ENCODE measurements at regions not wholly inside any gene's neighbourhood (a gene's known extent, or its start where the extent isn't known, plus 50 kb on each side); places are given as distances from the start of the nearest gene placed in this dataset.
A peak's percentile ranks its signal among the peaks of the same experiment; 100 is the strongest.

DNA sequence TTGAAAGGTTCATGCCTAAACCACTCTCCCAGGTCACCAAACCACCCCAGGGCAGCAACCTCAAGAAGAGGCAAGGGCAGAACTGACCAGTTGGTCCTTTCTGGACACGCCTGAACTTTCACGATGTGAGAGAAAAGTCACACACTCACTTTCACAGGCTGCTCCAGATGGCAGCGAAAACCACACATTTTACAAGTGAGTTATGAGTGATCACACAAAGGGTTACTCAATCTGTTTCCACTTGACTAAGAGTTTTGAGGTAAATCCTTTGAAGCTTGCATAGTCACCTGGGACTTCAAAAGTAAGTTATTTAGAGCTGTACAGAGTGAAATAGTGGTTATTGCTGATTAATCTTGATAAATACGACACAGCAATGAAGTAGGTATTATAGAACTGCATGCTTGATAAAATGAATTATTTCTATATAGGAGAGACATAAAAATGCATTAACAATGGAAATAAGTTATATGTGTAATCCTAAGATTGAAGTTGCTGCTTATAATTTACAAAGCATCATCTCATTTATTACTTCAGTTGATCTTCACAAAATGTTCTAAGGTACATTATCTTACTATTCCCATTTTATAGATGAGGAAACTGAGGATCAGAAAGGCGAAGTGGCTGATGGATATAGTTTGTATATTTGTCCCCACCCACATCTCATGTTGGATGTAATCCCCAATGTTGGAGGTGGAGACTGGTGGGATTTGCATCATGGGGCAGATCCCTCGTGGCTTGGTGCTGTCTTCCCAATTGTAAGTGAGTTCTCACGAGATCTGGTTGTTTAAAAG lies 103.0 kb upstream of the KLF3 start:
- DNase-seq (ENCODE audit: low spot score) = no peak

DNA sequence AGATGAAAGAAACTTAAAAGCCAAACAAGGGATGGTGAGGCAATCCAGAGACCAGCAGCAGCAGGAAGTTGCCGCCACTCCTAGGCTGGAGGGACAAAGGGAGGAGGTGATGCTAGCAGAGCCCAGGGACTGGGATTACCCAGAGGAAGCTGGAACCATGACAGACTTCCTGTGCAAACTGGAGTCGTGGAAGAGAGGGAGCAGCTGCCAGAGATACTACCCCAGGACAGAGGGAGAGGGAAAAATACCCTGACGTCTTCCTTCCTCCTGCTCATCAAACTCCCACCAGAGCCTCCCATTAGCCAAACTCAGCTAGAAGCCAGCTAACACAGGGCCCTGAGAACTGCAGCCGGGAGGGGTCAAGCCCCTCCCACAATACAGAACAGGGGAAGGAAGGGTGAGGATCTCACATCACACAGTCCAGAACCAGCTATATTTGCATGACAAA lies 101.2 kb upstream of the KLF3 start:
- intact Hi-C loops (cut with DNase I) = no loop called here
- DNase-seq (ENCODE audit: low spot score) = peak; percentile 83

More for the DNA sequence above, 103.0 kb upstream of the KLF3 start:
- intact Hi-C loops (cut with DNase I) = no loop called here

DNA sequence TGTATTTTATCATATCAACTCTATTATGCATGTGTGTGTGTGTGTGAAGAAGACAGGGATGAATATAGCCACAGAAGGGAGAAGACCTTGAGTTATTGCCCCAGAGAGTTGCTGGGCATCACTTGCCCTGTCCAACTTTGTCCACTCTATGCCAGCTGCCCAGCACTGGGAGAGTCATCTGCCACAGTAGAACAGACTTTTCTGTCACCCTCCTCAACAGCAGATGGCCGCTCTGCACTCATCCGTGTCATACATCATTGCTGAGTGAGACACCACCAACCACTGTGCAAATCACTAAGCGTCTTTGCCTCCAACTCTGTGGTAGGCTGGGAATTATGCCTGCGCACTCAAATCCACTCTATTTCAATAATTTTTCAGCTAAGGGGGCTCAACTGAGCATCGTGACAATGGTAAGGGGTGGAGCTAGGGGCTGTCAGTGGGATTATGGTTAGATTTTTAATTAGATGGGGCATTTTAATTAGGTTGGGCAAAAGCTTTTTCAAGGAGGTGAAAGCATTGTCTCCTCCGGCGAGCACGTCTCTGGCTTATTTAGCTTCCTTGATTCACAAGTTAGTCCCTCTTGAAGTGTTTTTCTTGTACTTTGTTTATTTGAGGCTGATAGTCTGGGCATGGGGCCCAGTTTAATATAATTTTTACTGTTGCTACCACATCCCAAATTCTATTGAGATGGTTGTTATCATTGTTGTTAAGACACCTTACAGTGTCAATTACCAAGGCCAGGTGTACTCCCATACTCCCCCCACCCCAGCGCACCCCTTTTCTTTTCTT lies 100.1 kb upstream of the KLF3 start:
- no peak for DNase-seq (ENCODE audit: low spot score)
- intact Hi-C loops (cut with DNase I) = no loop called here

DNA sequence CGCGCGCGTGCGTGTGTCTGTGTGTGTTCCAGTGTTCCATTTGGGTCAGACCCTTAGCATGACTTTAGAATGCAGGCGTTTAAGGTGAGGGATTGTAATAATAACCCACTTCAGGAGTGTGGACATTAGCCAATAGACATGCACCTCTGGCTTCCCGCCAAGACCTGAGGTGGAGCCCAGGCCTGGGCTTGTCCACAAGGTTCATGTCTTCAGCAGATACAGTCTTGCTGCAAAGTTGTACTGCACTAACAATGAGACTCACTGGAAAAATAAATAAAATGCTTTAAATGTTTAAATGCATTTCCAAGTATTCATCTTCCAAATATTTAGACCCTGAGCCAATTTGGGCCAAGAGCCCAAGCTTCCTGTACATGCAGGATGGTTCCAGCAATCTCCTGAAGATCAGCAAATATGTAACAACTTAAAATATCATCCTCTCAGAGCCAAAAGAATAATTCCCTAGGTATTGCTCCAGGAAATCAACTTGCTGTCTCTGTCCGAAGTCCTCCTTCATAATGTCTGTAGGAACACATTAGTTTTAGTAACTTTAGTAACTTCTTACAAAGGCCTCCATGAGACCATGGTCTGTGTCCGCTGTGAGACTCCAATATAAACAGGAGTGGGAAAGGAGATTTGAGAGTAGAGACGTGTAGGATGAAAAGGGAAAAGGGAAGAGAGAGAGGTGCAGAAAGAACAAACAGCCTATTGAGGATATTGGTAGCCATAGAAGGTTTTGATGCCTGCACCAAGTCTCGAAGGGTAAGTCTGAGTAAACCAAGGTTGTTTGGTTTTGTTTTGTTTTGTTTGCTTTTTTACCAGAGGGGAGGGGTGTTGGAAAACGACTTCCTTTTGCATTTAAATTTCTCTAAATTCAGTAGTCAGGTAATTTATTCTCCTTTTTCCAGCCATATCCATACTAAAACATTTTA lies 98.5 kb upstream of the KLF3 start:
- no peak for DNase-seq (ENCODE audit: low spot score)
- intact Hi-C loops (cut with DNase I) = no loop called here

DNA sequence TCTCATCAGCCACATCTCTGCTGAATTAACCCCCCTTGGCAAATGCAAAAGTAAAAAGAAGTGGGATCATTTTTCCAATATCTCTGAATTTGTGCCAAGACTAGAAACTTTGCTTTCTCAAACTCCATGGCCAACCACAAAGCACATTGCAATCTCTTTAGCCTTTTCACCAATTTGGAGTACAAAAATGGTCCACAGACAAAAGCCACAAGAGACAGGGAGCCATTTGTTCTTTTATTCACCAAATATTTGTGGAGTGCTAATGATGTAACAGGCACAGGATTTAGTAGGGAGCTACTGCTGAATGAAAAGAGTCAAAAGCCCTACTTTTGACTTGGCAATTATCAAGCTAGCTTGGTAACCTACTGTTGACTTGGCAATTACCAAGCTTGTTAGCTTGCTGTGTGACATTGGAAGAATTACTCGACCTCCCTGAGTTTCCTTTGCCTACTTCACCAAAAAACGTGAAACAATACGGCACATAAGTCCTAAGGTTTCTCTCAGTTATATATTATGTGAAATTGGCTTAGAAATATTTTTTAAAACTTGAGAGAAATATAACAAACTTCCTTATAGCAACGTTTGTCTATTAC lies 97.1 kb upstream of the KLF3 start:
- intact Hi-C loops (cut with DNase I) = no loop called here
- no peak for DNase-seq (ENCODE audit: low spot score)

DNA sequence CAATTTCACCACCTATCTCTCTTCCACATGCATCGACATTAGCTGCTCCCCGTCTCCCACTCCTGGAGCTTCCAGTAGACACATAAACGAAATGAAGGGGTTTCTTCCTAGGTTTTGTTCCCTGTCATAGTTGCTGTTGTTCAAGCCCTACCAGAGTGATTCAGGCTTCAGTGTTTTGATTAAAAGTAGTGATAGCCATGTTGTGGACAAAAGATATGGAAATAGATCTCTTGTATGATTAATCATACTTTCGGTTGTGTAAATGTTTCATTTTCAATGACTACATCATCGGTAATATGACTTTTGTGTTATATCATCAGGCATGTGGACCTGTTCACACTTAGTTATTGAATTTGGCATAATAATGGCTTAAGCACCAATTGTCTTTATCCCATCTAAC lies 96.5 kb upstream of the KLF3 start:
- intact Hi-C loops (cut with DNase I) = no loop called here
- DNase-seq (ENCODE audit: low spot score) = no peak

DNA sequence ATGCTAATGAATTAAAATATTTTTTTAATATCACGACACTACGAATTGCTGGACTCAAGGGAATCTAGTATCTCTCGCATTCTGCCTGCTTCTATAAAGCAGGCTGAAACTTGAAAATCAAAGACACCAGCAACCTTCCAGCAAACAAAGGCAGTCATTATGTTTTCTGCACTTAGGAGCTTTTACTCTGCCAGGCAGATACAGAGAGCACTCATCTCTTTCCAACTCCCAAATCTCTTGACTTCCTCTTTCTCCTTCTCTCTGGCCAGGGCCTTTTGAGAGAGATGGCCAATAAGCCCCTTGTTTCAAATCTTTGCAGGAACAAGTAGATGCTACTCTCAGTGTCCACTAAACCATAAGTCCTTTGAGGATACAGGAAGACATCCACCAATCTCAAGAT lies 95.2 kb upstream of the KLF3 start:
- intact Hi-C loops (cut with DNase I) = no loop called here
- no peak for DNase-seq (ENCODE audit: low spot score)

DNA sequence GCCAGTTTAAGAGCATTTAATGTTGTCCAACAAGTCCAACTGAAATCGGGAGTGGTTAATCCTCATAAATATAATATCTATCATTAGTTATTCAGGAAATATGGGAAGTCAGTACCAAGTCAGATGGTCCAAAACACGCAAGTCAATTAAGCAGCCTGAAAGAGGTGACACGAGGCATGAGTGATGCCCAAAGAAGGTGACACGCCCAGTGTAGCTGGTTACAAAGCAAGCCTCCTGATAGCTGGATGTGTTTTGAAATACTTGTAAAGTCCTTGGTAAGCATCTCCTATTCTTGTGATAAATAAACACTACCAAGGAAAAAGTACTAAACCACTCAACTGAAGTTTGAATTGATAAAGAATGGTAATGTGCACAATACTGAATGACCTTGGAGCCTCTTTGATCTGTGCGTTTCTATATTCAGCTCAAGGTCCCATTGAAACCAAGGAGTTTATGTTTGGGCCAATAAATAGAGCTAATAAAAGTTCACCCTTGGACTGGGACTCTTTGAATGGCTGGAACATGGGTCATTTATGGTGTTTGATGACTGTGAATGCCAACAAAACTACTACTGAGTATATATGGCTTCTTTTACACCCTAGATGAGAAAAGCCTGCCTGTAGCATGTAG lies 93.2 kb upstream of the KLF3 start:
- intact Hi-C loops (cut with DNase I) = no loop called here
- no peak for DNase-seq (ENCODE audit: low spot score)

DNA sequence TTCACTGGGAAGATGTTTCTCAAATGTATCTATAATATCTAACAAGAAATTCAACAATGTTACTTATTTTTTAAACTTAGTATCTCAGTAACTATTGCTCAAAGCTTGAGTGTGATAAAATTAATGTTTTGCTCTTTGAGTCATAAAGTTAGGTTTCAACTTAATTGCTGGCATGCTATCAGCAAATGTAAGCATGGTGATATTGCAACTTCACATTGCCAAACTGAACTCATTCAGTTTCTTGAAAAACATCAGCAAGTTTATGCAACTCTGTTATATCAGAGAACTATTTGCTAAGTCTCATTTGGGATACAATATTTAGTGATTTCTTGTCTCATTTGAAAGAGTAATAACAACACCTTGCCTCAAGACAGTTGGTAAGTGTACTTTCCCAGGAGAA lies 91.2 kb upstream of the KLF3 start:
- intact Hi-C loops (cut with DNase I) = no loop called here
- DNase-seq (ENCODE audit: low spot score) = no peak

DNA sequence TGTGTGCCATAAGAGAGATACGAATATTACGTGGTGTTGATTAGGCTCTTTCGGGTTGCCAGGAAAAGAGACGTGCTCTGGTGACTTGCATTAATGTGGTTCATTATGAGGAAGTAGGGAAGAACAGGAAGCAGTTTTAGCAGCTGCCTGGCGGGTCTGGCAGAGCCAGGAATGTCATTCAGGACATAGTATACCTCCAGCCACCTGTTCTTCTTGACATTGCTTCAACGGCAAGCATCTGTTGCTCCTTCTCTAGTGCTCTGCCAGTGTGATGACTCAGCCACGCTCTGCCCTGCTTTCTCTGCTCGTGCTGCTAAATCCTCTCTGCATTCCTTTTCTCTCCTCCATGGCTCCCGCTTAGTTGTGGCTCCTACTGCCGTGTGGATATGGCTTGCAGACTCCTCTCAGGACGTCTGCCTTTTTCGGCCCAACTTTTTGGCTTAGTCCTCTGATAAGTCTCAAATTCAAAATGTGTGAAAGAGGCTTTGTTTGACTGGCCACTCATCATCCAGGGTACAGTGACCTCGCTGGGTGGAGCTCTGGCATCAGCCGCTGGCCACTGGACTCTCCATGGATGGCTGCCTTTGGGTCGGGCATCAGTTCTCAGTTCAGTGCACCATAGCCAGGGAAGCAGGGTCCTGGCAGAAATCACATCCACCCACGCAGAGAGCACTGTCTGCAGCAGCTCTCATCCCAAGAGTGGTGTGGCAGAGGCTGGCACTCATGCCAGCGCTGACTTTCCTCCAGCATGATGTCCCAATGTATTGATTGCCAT lies 89.3 kb upstream of the KLF3 start:
- intact Hi-C loops (cut with DNase I) = no loop called here
- no peak for DNase-seq (ENCODE audit: low spot score)

DNA sequence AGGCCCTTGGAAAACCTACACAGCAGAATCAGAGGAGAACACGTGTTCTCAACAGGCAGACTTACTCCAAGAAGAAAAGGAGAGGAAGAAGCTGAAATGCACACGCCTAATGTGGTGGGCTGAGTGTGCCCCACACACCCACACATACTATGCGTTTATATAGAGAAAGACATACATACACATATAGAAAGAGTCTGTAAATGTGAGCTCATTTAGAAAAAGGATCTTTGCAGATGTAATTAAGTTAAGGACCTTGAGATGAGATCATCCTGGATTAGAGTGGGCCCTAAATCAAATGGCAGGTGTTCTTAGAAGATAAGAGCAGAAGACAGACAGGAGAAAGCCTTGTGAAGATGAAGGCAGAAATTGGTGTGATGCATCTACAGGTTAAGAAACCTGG lies 87.2 kb upstream of the KLF3 start:
- intact Hi-C loops (cut with DNase I) = no loop called here

DNA sequence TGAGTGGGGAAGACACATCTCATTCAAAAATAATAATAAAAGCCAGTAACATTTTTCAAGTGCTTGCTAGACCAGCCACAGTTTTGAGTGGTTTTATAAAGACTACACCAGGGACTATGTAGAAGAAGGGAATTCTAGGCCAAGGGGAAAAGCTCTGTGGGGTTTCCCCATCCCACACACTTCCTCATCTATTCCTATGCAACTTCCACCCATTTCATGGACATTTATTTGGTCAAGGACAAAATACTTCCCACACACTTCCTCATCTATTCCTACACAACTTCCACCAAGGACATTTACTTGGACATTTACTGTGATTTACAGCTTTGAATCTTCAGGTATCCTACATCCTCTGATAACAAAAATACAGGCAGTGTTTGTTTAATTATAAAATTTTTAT lies 86.5 kb upstream of the KLF3 start:
- intact Hi-C loops (cut with DNase I) = no loop called here
- DNase-seq (ENCODE audit: low spot score) = no peak

More for the DNA sequence above, 87.2 kb upstream of the KLF3 start:
- no peak for DNase-seq (ENCODE audit: low spot score)

DNA sequence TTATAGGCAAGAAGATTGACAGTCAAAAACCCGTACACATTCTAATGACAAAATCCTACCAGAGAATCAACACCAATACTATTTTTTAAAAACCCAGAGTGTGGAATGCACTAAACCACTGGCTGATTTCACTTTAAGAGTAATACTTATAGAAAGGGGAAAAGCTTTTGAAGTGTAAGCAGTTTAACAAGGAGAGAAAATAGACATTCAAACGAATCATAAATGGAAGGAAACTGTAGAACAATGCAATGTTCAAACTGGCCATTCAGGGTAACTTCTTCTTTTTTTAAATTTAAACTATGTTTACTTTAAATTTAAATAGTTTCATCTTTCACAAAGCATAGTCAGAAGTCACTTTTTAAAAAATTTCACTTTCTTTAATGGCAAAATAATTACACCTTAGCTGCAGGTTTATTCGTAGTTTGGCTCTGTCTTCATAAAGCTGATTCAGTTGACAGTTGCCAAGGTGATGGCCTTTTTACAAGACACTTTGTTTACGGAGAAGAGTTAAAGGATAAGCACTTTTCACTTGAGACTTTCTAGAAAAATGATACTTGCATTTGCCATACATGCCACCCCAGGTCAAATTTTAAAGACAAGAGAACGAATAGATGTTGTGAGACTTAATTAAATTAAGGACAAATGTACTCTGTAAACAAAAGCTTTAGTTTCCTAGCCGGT lies 82.4 kb upstream of the KLF3 start:
- DNase-seq (ENCODE audit: low spot score) = no peak
- intact Hi-C loops (cut with DNase I) = no loop called here

DNA sequence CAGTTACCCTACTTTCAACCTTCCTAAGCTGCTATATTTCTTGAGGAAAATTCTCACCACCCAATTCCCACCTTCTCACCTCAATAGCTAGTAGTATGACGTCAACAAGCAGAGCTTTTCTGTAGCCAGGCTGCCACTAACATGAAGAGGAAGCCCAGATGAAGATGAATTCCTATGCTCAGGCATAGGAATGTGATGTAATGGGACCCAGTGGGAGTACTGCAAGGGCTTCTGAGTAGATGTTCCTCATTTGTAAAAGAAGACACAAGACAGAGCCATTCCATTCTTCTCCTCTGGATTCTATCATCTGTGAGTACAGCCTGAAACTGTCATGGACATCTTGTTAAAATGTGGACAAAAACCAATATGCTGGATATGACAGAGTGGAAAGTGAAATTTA lies 81.6 kb upstream of the KLF3 start:
- no peak for DNase-seq (ENCODE audit: low spot score)
- intact Hi-C loops (cut with DNase I) = no loop called here

DNA sequence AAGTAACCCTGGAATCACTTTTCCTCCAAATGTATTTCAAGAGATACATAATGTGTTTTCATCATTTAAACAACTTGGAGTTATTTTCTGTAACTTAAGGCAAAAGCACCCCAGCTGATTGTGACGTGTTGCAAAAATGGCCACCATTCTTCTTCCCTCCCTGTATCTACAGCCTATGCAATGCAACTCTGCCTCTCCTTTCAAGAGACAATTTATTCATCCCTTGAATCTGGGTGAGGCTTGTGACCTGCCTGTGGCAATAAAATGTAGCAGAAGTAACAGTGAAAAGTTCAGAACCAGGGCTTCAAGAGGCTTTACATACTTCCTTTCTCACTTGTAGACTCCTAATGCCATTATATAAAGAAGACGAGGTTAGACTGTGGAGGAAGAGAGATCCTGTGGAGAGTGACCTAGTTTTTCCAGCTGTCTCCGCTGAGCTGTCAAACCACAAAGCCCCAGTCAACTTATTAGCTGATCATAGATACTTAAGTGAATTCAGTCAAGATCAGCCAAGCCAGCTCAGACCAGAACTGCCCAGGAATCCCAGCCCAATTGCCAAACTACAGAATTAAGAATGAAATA lies 81.0 kb upstream of the KLF3 start:
- no peak for DNase-seq (ENCODE audit: low spot score)
- intact Hi-C loops (cut with DNase I) = no loop called here

DNA sequence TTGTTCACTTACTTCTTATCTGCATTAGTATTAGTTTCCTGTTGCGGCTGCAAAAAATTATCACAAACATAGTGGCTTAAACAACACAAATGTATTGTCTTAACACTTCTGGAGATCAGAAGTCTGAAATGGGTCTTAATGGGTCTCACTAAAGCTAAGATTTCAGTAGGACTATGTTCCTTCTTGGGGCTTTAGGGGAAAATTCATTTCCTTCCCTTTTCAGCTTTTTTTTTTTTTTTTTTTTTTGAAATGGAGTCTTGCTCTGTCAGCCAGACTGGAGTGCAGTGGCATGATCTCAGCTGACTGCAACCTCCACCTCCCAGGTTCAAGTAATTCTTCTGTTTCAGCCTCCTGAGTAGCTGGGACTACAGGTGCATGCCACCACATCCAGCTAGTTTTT lies 78.1 kb upstream of the KLF3 start:
- no peak for DNase-seq (ENCODE audit: low spot score)
- intact Hi-C loops (cut with DNase I) = no loop called here

DNA sequence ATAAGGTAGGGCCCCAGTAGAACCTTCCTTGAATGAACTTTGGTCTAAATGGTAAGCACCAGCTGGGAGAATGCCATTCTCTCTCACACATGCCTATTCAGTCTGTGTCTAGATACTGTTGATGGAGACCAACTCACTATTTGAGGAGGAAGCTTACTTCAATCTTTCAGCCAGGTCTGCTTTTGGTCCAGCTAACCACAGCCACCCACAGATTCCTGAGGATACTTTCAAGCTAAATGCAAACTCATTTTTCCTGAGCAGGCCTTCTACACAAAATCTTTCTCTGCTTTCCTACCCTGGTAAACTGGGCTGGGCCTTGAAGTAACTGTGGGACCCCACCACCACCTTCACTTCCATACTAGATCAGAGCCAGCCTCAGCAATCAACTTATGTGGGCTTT lies 76.9 kb upstream of the KLF3 start:
- no peak for DNase-seq (ENCODE audit: low spot score)
- intact Hi-C loops (cut with DNase I) = no loop called here

Data from posterior vena cava (tissue), 2 donors.